ENCODE measurements at regions not wholly inside any gene's neighbourhood (a gene's known extent, or its start where the extent isn't known, plus 50 kb on each side); places are given as distances from the start of the nearest gene placed in this dataset.

DNA sequence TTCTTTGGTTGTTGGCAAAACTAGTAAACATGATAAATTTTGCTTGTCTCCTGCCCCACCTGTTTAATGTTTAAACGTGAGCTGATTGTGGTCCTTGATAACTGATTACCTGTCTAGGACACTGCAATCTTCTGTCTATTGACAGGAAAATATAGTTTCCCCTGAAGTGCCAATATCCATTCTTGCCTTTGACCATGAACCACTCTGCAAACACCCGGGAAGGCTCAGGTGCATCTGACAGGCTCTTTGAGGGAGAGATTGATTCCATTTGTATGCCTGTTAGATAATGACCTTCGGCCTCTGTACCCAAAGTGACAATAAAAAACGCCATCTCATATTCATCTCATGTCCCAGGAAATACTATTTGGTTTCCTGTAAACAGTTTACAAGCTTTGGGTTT lies 453.0 kb downstream of the CENPC start:
- Histone ChIP-seq H3K27ac (replicated peaks in 1 of 4) (no peak overlapping the region), H3K36me3 (no peaks in the 10 kb centered on the region), H3K4me1 (no peaks in the 10 kb centered on the region), H3K9me3 (no peaks in the 10 kb centered on the region), H3K4me3 (no peak overlapping the region), H3K27me3 (no peaks in the 10 kb centered on the region)
- DNase-seq (ENCODE audit: extremely low spot score): no peak
- WGBS: 45% methylated on average over 4 of the region's 4 CpGs
- TF ChIP-seq EP300 (IDR thresholded peaks at IDR 0.05): no peak
- TF ChIP-seq POLR2A (IDR thresholded peaks at IDR 0.05; ENCODE audit: low read depth): no peak
- TF ChIP-seq, protein P1, sequence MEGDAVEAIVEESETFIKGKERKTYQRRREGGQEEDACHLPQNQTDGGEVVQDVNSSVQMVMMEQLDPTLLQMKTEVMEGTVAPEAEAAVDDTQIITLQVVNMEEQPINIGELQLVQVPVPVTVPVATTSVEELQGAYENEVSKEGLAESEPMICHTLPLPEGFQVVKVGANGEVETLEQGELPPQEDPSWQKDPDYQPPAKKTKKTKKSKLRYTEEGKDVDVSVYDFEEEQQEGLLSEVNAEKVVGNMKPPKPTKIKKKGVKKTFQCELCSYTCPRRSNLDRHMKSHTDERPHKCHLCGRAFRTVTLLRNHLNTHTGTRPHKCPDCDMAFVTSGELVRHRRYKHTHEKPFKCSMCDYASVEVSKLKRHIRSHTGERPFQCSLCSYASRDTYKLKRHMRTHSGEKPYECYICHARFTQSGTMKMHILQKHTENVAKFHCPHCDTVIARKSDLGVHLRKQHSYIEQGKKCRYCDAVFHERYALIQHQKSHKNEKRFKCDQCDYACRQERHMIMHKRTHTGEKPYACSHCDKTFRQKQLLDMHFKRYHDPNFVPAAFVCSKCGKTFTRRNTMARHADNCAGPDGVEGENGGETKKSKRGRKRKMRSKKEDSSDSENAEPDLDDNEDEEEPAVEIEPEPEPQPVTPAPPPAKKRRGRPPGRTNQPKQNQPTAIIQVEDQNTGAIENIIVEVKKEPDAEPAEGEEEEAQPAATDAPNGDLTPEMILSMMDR (IDR thresholded peaks at IDR 0.05): no peak
- TF ChIP-seq POLR2AphosphoS5 (IDR thresholded peaks at IDR 0.05): no peak
- intact Hi-C loops (cut with DNase I): no loop called here

DNA sequence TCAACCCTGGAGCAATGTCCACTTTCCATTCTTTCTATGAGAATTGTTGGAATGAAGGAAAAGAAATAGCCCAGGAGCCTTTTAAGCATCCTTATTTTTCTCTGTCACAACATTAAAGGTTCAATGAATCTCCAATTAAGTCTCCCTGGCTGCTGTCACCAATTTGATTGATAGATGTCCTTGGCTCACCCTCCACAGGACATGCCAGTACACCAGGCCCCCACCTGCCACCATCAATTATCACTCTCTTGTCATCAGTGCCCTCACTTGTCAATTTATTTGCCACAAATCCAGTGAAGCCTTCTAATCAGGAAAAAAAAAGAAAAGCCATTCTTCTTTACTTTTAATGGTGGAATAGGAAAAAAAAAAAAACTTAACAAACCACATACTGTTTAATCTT lies 453.6 kb downstream of the CENPC start:
- Histone ChIP-seq H3K4me3 (no peak overlapping the region), H3K4me1 (no peaks in the 10 kb centered on the region), H3K27ac (replicated peaks in 1 of 4) (no peak overlapping the region), H3K36me3 (no peaks in the 10 kb centered on the region), H3K27me3 (no peaks in the 10 kb centered on the region), H3K9me3 (no peaks in the 10 kb centered on the region)
- intact Hi-C loops (cut with DNase I): no loop called here
- DNase-seq (ENCODE audit: extremely low spot score): no peak
- TF ChIP-seq POLR2AphosphoS5 (IDR thresholded peaks at IDR 0.05) (no peak), EP300 (IDR thresholded peaks at IDR 0.05) (no peak)
- TF ChIP-seq, protein P1 (IDR thresholded peaks at IDR 0.05): no peak

DNA sequence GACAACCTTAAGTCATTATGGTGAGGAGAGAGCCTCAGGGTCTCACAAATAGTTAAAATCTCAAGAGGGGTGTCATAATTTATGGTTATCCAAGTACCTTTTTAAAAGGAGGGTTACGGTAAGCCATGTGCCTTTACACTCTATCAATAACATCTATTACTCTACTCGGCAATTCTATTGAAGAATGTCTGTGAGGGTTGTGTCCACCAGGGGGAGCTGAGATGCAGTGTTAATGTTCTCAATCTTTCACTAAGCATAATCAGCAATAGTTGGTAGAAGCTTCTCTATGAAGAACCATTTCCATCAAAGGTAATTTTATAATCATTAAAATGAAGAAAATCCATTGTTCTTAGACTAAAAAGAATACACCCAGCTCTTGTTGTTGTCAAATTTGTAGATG lies 457.4 kb downstream of the CENPC start:
- Histone ChIP-seq H3K36me3 (no peaks in the 10 kb centered on the region), H3K9me3 (no peaks in the 10 kb centered on the region), H3K27me3 (no peaks in the 10 kb centered on the region), H3K4me1 (no peaks in the 10 kb centered on the region), H3K27ac (replicated peaks in 1 of 4) (no peak overlapping the region), H3K4me3 (no peak overlapping the region)
- no peak for TF ChIP-seq EP300 (IDR thresholded peaks at IDR 0.05)
- TF ChIP-seq POLR2AphosphoS5 (IDR thresholded peaks at IDR 0.05): no peak
- no peak for TF ChIP-seq POLR2A (IDR thresholded peaks at IDR 0.05; ENCODE audit: low read depth)
- TF ChIP-seq, protein P1 (IDR thresholded peaks at IDR 0.05): peak; percentile 12 to 36 (median 28)
- intact Hi-C loops (cut with DNase I): loop anchor here (5.0 kb wide), 1 partner anchor 239 kb away; no protein-coding TSS in a partner anchor
- 55% methylated on average over 2 of the region's 2 CpGs for WGBS
- DNase-seq (ENCODE audit: extremely low spot score): no peak

DNA sequence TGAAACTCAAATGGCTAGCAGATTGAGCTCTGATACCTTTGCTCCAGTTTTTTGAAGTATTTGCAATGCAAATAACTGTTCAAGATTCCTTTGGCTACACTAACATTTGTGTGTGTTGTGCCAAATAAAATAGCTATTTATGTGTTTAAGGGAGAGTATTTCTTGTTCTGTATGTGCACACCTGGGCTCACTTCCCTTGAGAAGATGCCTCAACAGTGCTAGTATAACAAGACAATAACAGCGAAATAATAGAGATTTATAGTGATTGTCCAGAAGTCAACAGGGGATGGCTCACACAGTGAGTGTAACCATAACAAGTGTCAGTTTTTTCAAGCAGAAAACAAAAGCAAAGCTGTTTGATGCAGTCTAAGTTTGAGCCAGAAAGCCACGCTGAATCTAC lies 460.5 kb downstream of the CENPC start:
- WGBS: 65% methylated on average over 2 of the region's 2 CpGs
- H3K9me3 ChIP-seq: no peaks in the 10 kb centered on the region
- DNase-seq (ENCODE audit: extremely low spot score): no peak
- no peaks in the 10 kb centered on the region for H3K36me3 ChIP-seq
- H3K4me3 ChIP-seq: no peak overlapping the region
- H3K4me1 ChIP-seq: no peaks in the 10 kb centered on the region
- no peak overlapping the region for H3K27ac ChIP-seq (replicated peaks in 1 of 4)
- TF ChIP-seq EP300 (IDR thresholded peaks at IDR 0.05) (no peak), POLR2A (IDR thresholded peaks at IDR 0.05; ENCODE audit: low read depth) (no peak), POLR2AphosphoS5 (IDR thresholded peaks at IDR 0.05) (no peak)
- TF ChIP-seq, protein P1 (IDR thresholded peaks at IDR 0.05): no peak
- no peaks in the 10 kb centered on the region for H3K27me3 ChIP-seq
- intact Hi-C loops (cut with DNase I): loop anchor here (5.0 kb wide), 1 partner anchor 243 kb away; no protein-coding TSS in a partner anchor

DNA sequence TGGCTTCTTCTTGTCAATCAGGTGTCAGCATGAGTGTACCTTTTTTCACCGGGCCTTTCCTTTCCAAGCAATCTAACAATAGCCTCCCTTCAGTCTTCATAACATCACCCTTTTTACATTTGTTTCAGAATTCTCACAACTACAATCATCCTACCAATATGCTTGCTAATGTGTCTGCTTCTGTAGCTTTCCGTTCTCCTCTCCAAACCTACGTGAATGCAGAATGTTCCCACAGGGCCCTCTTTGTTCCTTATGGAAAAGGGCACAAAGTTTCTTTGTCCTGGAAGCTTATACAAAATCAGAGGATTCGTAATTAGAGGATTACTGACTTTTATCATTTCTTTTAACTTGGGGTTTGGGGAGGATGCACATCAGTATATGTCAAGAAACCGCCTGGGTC lies 461.8 kb downstream of the CENPC start:
- Histone ChIP-seq H3K27ac (replicated peaks in 1 of 4) (no peak overlapping the region), H3K4me1 (no peaks in the 10 kb centered on the region), H3K4me3 (no peak overlapping the region), H3K36me3 (no peaks in the 10 kb centered on the region), H3K27me3 (no peaks in the 10 kb centered on the region), H3K9me3 (no peaks in the 10 kb centered on the region)
- intact Hi-C loops (cut with DNase I): no loop called here
- 80% methylated on average over 5 of the region's 5 CpGs for WGBS
- DNase-seq (ENCODE audit: extremely low spot score): no peak
- TF ChIP-seq POLR2A (IDR thresholded peaks at IDR 0.05; ENCODE audit: low read depth) (no peak), POLR2AphosphoS5 (IDR thresholded peaks at IDR 0.05) (no peak), EP300 (IDR thresholded peaks at IDR 0.05) (no peak)

All from esophagus muscularis mucosa (tissue), 4 donors.